HG02970 (cell line): ENCODE measurements at regions not wholly inside any gene's neighbourhood (a gene's known extent, or its start where the extent isn't known, plus 50 kb on each side); places are given as distances from the start of the nearest gene placed in this dataset.

Experiments
- ATAC-seq: cut with Tn5 transposase; IDR thresholded peaks from one replicate; pipeline ENCODE4 v1.9.1; 2021; ENCODE audit warnings: mild to moderate bottlenecking, moderate library complexity, moderate number of reproducible peaks; ENCODE audit not compliant: unreplicated experiment, low FRiP score

DNA sequence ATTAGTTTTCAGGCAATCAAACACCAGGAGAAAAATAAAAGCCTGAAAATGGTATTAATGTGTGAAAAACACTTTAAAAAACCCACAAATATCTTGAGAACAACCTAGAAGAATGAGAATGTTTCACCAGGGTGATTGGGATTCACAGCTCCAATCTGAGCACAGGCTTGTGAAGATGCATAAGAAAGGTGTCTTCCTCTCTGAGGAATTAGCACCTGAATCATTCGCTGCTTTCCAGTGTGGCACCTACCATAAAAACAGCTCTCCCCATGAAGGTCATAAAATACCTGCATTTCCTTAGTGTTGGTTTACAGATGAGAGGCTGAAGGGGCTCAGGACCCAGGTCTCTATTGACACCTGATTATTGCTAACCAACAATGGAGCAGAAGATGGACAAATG, 499.7 kb upstream of the KLHL29 start:
- ATAC-seq: no peak

DNA sequence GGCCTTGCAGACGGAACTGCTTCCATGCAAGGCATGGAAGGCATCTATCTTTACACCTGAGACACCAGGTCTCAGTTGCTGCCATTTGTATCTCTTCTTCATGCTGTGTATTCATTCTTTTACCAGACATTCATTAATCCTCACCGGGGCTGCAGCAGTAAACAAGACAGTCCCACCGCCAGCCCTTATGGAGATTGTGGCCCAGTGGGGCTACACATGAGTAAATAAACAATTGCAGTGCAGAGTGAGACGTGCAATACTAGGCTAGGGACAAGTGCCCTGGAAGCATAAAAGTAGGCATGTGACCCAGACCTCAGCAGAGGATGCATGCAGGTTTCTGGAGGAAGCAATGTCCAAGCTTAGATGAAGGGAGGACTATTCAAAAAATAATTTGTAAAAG, 497.6 kb upstream of the KLHL29 start:
- ATAC-seq: no peak

DNA sequence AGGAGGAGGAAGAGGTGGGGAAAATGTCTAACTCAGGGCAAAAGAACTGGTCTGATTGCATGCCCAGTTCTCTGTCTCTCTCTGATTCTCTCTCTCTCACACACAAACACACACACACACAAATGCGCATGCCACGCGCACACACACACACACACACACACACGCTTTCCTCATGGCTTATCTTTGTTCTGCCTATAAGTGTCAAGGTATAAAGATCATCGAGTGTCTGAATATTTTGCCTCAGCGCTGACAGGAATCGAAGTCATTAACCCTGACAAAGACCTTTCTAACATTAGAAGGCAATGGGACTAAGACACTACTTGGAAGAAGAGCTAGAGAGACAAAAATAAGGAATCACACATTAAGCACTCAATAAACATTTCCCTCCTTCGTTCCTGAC, 497.1 kb upstream of the KLHL29 start:
- no peak for ATAC-seq

- no peak for ATAC-seq
These were observed 494.8 kb upstream of the KLHL29 start for GRCh38 chr2:22890132-22890531.

- no peak for ATAC-seq
These were observed 491.0 kb upstream of the KLHL29 start for GRCh38 chr2:22893761-22894517.

DNA sequence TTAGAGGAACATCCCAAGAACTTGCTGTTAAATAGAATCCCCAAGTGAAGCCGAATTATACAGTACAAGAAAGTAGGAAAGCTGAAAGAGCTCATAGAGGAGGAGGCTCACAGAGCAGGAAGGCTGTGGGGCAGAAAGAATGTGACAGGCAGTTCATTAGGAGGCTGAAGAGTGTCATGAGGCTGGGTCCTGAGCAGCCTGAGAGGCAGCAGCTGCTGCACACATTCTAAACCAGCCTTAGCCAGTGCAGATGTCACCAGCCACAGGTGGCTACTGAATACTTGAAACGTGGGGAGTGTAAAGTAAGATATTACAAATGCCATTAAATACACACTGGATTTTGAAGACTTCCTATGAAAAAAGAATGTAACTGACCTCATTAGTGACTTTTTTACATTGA, 490.2 kb upstream of the KLHL29 start:
- ATAC-seq: no peak

GRCh38 chr2:22897428-22897827, 487.6 kb upstream of the KLHL29 start:
- ATAC-seq: no peak

DNA sequence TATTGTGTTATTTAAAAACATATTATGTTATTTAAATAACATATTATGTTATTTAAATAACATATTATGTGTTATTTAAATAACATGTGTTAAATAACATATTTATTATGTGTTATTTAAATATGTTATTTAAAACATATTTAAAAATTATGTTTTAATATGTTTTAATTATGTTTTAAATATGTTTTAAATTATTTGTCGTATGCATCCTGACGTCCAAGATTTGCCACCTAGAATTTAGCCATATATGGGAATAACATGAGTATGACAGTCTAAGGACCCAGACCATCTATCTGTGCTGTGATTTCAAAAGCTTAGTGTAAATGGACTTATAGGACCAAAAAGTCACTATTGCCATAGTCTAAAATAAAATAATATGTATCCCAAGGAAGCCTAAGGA, 484.3 kb upstream of the KLHL29 start:
- ATAC-seq: no peak

GRCh38 chr2:22901471-22902179, 483.4 kb upstream of the KLHL29 start:
- no peak for ATAC-seq

DNA sequence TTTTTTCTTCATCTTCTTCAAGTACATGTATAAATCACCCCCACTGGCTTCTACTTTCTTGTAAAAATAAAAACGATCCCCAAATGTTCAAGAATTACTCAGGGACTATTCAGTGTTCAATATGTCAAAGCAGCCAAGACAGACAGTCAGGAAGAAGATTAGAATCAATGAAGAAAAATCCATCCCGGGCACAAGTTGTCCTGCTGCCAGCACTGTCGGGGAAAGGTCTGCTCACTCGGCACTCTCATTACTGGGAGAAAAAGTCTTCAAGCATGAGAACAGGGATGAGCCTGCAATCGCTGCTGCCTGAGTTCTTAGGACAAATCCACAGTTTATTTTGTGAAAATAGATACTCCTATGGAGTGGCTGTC, 482.8 kb upstream of the KLHL29 start:
- no peak for ATAC-seq

DNA sequence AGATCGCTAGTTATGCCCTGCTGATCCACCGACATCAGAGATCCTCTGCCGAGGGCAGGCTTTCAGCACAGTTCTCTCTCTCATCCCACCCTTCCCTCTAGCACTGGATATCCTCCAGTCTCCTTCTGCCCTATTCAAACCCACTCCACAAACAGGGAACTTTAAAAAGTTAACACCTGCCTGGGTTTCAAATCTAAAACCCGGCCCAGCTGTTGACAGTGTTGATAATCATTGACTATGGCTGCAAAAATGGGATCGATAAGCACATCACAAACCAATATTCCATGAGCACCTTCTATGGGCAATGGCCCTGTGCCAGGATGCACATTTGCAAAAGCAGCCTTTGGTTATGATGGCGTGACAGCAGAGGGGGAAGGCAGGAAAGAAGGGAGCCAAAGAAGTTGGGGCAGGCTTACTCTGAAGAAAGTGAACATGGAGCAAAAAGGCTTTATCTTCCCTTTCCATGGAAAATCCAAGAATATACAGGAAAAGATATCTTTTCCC, 482.3 kb upstream of the KLHL29 start:
- no peak for ATAC-seq

DNA sequence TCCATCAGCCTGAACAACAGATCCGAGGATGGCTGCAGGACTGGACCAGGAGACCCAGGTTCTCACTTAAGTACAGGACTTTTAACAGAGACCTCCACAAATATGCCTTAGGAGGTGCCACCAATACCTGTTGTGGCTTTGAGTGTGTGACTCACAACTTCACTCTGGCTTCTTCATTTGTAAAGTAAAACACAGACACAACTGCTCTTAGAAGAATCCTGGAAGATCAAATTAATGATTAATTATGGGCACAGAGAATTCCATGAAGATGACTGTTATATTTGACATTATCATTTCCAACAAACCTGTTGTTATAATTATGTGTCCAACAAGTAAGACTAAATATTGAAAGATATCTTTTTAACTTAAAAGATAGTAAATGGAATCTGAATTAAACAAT, 481.4 kb upstream of the KLHL29 start:
- ATAC-seq: no peak

DNA sequence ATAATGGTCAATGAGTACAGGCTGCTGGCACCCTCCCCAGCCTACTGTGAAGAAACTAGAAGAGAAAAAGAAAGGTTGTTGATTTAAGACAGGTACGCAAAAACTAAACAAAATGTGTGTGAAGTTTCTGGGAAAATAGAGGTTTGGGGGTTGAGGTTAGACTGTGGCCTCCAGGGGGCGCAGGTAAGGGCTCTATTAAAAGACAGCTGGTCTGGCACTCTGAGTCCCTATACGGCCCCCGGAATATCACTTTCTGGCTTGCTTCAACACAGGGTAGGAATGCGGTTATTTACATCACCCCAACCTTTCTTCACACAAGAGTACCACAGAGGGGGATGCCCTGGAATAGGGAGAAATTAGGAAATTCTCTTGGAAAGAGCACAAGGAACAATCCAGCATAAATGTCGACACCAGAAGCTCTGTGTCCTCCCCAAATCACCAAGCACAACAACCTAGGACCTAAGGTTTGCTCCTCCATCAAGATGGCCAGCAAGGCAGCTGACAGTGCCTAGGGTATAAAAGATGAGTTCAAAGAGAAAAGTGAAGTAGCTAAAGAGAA, 480.8 kb upstream of the KLHL29 start:
- ATAC-seq: no peak

- no peak for ATAC-seq
These were observed 477.6 kb upstream of the KLHL29 start for GRCh38 chr2:22907330-22907729.

- ATAC-seq: no peak
These were observed 472.6 kb upstream of the KLHL29 start for GRCh38 chr2:22912398-22912797.

- no peak for ATAC-seq
These were observed 455.0 kb upstream of the KLHL29 start for GRCh38 chr2:22929998-22930397.

- ATAC-seq: no peak
These were observed 454.2 kb upstream of the KLHL29 start for GRCh38 chr2:22930781-22931180.

DNA sequence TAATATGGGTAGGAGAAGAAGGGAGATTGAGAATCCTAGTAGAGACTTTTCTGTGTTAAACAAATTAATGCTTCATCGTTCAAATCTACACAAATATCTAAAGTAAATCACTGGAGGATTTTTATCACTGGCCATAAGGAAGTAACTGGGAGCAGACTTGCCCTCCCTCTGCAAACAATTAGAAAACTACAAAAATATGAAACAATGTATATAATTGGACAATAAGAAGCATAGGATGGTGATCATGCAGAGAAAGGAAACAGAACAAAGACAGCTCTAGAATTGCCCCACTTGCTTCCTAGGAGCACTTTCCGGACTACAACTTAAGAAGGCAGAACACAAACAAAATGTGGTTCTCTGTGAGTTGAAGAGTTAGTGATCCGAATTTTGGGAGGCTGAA, 452.7 kb upstream of the KLHL29 start:
- no peak for ATAC-seq

DNA sequence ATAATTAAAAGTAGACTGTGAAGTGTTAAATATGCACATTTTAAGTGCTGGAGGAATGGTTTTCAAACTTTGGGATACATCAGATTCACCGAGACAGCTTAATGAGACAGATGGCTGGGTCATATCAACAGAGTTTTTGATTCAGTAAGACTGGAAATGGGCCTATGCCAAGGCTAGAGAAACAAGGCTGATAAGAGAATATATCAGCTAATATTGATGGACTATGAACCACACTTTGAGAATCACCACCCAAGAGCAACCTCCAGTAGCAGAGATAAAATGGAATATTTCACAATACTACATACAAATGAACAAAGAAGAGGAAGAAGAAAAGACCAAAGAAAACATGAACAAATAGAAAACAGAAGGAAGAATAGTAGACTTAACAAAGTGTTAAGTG, 450.2 kb upstream of the KLHL29 start:
- no peak for ATAC-seq

GRCh38 chr2:22942441-22942840, 442.5 kb upstream of the KLHL29 start:
- ATAC-seq: no peak

DNA sequence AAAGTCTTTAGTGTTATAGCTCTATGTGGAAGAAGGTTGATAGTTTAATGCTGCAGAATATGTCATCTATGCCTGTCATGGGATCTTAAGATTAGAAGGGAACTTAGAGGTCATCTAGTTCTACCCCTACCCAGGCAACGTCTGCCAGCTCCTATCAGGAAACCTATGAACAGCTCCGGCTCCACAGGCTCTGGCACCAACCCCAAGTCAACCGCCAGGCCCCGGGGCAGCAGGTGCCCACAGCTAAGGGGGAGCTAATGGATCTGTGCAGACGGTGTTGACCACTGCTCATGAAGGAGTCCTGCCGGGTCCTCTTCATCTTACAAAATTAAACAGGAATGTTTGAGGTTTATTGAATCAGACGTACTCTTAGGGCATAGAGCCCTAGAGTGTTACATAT, 440.8 kb upstream of the KLHL29 start:
- no peak for ATAC-seq

DNA sequence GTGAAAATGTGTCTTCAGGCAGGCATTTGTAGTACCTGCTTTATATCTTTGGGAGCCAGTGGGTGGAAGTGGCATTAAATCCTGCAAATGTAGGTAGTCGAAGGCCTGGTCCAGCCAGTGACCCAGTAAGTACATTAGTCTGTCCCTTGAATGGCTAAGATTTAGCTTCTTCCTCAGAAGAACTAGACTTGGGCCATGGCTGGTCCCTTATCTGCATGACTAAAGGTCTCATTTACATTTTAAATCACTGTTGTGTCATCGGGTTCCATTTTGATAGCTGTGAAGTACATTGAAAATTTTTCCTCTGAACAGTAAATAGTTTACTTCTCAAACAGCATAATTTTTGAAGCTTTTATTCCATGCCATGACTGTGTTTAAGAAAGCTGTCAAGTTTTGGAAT, 438.4 kb upstream of the KLHL29 start:
- no peak for ATAC-seq
